HG03097 (cell line): ENCODE measurements at regions not wholly inside any gene's neighbourhood (a gene's known extent, or its start where the extent isn't known, plus 50 kb on each side); places are given as distances from the start of the nearest gene placed in this dataset.
"Not testable (repeated sequence)": the region's sequence is repeated elsewhere in the genome, so short reads cannot be mapped to it uniquely, and the experiment has no call there.

Source experiments
- ATAC-seq: cut with Tn5 transposase; IDR thresholded peaks from one replicate; pipeline ENCODE4 v1.9.1; 2021; ENCODE audit not compliant: unreplicated experiment, low FRiP score

GRCh38 chr2:89855752-89856151, 1164.3 kb downstream of the RPIA start:
- not testable (repeated sequence) for ATAC-seq

- not testable (repeated sequence) for ATAC-seq
Observed at GRCh38 chr2:89856305-89856704, 1164.8 kb downstream of the RPIA start.

GRCh38 chr2:89862164-89862563, 1170.7 kb downstream of the RPIA start:
- ATAC-seq = not testable (repeated sequence)

- not testable (repeated sequence) for ATAC-seq
Observed at GRCh38 chr2:89863209-89863608, 1171.7 kb downstream of the RPIA start.

GRCh38 chr2:89874810-89875595, 1183.5 kb downstream of the RPIA start:
- not testable (repeated sequence) for ATAC-seq

GRCh38 chr2:89876445-89876844, 1185.0 kb downstream of the RPIA start:
- ATAC-seq = not testable (repeated sequence)

GRCh38 chr2:89876878-89877277, 1185.4 kb downstream of the RPIA start:
- not testable (repeated sequence) for ATAC-seq

- ATAC-seq = not testable (repeated sequence)
Observed at GRCh38 chr2:89882880-89883279, 1191.4 kb downstream of the RPIA start.

- not testable (repeated sequence) for ATAC-seq
Observed at GRCh38 chr2:89883624-89884023, 1192.2 kb downstream of the RPIA start.

- ATAC-seq = not testable (repeated sequence)
Observed at GRCh38 chr2:89885071-89885470, 1193.6 kb downstream of the RPIA start.

GRCh38 chr2:89888693-89889092, 1197.2 kb downstream of the RPIA start:
- not testable (repeated sequence) for ATAC-seq

GRCh38 chr2:89890185-89890773, 1198.8 kb downstream of the RPIA start:
- not testable (repeated sequence) for ATAC-seq

GRCh38 chr2:89894988-89895387, 1203.5 kb downstream of the RPIA start:
- not testable (repeated sequence) for ATAC-seq

GRCh38 chr2:89895629-89896028, 1204.2 kb downstream of the RPIA start:
- ATAC-seq = not testable (repeated sequence)

GRCh38 chr2:89927018-89927417, 1235.5 kb downstream of the RPIA start:
- ATAC-seq = not testable (repeated sequence)

- not testable (repeated sequence) for ATAC-seq
Observed at GRCh38 chr2:89935436-89935835, 1244.0 kb downstream of the RPIA start.

GRCh38 chr2:89936011-89936410, 1244.5 kb downstream of the RPIA start:
- ATAC-seq = not testable (repeated sequence)

- ATAC-seq = not testable (repeated sequence)
Observed at GRCh38 chr2:89936559-89936958, 1245.1 kb downstream of the RPIA start.

- peak; percentile 94 for ATAC-seq
Observed at GRCh38 chr2:89938756-89939155, 1247.3 kb downstream of the RPIA start.

- ATAC-seq = not testable (repeated sequence)
Observed at GRCh38 chr2:89944267-89944666, 1252.8 kb downstream of the RPIA start.

GRCh38 chr2:89945004-89945616, 1253.6 kb downstream of the RPIA start:
- ATAC-seq = not testable (repeated sequence)
